ENCODE measurements at regions not wholly inside any gene's neighbourhood (a gene's known extent, or its start where the extent isn't known, plus 50 kb on each side); places are given as distances from the start of the nearest gene placed in this dataset.
A peak's percentile ranks its signal among the peaks of the same experiment; 100 is the strongest.

DNA sequence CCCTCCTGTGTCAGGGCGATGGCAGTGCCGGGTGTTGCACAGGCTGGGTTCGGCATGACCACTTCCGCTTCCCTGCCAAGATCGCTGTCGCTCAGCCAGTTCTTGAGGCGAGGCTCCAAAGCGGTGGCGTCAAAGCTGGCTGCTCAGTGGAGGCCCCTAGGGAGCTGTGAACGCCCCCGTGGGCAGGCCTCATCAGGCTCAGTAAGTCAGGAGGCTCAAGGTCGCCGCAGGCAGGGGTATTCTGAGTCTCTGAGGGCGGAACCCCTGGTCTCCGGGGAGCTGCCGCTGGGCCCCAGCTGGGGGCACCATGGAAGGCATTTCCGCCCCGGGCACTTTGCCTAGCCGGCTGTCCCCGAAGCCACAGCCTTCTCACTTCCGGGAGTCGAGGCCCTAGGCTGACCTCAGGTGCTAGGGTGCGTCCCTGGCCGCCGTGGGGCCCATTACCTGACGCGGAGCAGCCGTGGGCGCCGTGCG, 210.4 kb downstream of the SOCS6 start:
- TF ChIP-seq, protein P1, sequence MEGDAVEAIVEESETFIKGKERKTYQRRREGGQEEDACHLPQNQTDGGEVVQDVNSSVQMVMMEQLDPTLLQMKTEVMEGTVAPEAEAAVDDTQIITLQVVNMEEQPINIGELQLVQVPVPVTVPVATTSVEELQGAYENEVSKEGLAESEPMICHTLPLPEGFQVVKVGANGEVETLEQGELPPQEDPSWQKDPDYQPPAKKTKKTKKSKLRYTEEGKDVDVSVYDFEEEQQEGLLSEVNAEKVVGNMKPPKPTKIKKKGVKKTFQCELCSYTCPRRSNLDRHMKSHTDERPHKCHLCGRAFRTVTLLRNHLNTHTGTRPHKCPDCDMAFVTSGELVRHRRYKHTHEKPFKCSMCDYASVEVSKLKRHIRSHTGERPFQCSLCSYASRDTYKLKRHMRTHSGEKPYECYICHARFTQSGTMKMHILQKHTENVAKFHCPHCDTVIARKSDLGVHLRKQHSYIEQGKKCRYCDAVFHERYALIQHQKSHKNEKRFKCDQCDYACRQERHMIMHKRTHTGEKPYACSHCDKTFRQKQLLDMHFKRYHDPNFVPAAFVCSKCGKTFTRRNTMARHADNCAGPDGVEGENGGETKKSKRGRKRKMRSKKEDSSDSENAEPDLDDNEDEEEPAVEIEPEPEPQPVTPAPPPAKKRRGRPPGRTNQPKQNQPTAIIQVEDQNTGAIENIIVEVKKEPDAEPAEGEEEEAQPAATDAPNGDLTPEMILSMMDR (IDR thresholded peaks at IDR 0.05; ENCODE audit: low read depth, low read length, missing control alignments), result no peak
- Histone ChIP-seq H3K27me3 (replicated peaks) (no peaks in the 10 kb centered on the region), H3K27ac (no peak overlapping the region), H3K36me3 (replicated peaks) (no peaks in the 10 kb centered on the region), H3K4me3 (ENCODE audit: low read depth, low read length) (no peak overlapping the region)
- DNase-seq, result no peak
- in situ Hi-C loops (cut with HindIII; ENCODE audit: low pct_ligation_motif_present, low sequenced_read_pairs), result no loop called here

DNA sequence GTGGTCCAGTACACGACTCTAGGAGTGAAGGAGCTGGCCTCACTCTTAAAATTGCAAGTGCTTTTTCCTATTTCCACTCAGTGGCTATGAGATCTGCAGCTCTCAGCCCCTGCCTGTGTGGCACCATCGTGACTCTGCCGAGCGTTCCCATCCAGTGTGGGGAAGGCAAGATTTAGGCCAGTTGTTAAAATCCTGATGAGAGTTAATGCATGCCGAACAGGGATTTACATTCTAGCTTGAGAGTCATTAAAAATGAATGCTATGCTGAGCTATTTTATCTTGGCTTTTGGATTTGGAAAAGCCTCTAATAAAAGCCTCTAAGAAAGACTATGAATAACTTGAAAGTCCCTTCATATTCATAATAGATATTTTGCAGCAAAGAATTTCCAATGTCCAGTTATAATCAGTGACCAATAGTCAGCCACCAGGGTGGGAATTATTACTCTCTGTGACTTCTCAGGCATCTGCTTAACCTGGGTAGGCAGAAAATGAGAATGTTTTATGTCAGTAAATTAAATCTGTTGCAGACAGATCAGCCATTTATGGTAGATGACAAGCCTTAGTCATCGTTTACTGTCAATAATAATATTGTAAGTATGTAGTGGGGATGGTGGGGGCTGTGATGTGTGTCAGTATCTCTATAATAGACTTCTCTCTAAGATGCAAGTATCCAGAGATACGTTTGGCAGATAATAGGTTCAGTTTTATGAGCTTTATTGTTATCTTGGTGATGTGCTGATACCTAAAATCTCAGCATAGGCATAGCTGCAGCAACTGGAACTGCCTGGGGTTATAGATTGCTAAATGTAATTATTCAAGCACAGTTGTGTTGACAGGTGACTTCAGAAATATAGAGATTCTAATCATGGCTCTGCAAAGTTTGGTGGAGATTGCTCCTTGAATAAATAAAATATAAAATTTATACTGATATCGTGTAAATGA, 207.8 kb downstream of the SOCS6 start:
- in situ Hi-C loops (cut with HindIII; ENCODE audit: low pct_ligation_motif_present, low sequenced_read_pairs), result no loop called here
- DNase-seq, result no peak
- Histone ChIP-seq H3K36me3 (replicated peaks) (no peaks in the 10 kb centered on the region), H3K27ac (no peak overlapping the region), H3K27me3 (replicated peaks) (no peaks in the 10 kb centered on the region), H3K4me3 (ENCODE audit: low read depth, low read length) (no peak overlapping the region)
- TF ChIP-seq, protein P1 (IDR thresholded peaks at IDR 0.05; ENCODE audit: low read depth, low read length, missing control alignments), result no peak

DNA sequence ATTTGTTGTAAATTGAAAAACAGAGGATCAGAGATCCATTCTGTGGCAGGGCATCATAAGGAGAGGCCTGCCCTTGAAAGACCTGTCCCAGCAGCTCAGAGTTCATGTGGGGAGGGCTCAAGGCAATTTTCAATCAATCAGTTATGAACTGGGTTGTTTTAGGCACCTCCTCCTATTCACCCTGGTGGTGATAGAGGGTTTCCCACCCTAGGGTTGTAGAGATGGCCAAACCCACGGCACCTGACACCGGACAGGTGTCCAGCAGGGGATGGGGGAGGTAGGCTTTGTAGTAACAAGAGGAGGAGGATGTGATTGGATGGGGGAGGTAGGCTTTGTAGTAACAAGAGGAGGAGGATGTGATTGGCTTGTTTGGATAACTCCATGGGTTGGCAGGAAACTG, 205.7 kb downstream of the SOCS6 start:
- Histone ChIP-seq H3K4me3 (ENCODE audit: low read depth, low read length) (no peak overlapping the region), H3K27ac (no peak overlapping the region), H3K27me3 (replicated peaks) (no peaks in the 10 kb centered on the region), H3K36me3 (replicated peaks) (no peaks in the 10 kb centered on the region)
- in situ Hi-C loops (cut with HindIII; ENCODE audit: low pct_ligation_motif_present, low sequenced_read_pairs), result no loop called here
- DNase-seq, result no peak
- TF ChIP-seq, protein P1 (IDR thresholded peaks at IDR 0.05; ENCODE audit: low read depth, low read length, missing control alignments), result no peak

DNA sequence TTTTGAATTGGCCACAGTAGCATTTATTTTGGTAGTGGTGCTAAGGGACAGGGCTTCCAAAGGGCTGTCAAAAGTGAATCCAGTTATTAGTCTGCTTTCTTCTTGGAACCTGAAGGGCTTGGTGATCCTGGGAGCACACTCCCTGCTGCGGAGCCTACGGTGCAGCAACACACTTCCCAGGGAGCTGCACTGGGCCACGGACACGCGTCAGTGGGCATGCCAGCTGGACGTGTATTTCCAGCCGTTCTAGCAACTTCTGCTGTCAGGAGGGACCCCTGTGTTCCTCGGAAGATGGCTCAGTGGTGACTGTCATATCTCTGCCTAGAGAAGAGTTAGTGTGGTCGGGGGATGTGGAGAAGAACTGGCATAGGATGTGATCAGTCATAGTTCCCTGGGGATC, 204.6 kb downstream of the SOCS6 start:
- no peaks in the 10 kb centered on the region for H3K36me3 ChIP-seq (replicated peaks)
- H3K27ac ChIP-seq, result no peak overlapping the region
- DNase-seq, result no peak
- in situ Hi-C loops (cut with HindIII; ENCODE audit: low pct_ligation_motif_present, low sequenced_read_pairs), result no loop called here
- H3K27me3 ChIP-seq (replicated peaks), result no peaks in the 10 kb centered on the region
- TF ChIP-seq, protein P1 (IDR thresholded peaks at IDR 0.05; ENCODE audit: low read depth, low read length, missing control alignments), result no peak
- no peak overlapping the region for H3K4me3 ChIP-seq (ENCODE audit: low read depth, low read length)

DNA sequence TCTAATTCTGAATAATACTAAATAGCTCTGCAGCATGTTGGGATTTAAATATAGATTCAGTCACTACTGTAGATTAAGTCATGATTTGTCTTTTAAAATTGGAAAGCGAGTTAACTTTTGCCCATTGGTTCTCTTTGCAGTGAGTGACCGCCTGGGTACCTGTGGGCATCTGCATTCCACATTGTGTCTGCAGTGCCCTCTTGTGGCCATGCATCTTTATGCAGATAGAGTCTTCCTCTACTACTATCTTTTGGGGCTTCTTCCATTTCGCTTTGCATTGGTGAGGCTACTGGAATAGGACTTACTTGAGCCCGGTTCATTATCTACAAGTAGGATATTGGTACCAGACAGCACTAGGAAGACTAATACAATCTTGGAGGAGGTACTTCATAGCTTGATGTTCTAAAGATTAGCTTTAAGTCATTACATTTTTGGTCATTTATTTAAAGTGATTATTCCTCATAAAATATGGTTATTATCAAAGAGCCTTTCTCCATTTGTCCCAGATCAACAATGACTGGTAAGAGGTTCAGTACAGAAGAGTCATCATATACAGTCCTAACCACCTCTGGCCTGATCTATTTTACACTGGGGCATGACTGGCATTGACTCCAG, 203.0 kb downstream of the SOCS6 start:
- TF ChIP-seq, protein P1 (IDR thresholded peaks at IDR 0.05; ENCODE audit: low read depth, low read length, missing control alignments), result peak; percentile 90

More for the DNA sequence above, 203.0 kb downstream of the SOCS6 start:
- in situ Hi-C loops (cut with HindIII; ENCODE audit: low pct_ligation_motif_present, low sequenced_read_pairs), result no loop called here
- H3K27ac ChIP-seq, result no peak overlapping the region
- DNase-seq, result peak; percentile 31
- no peak overlapping the region for H3K4me3 ChIP-seq (ENCODE audit: low read depth, low read length)
- no peaks in the 10 kb centered on the region for H3K27me3 ChIP-seq (replicated peaks)
- H3K36me3 ChIP-seq (replicated peaks), result no peaks in the 10 kb centered on the region

Measured in brain microvascular endothelial cell (primary cell).